Esophagus squamous epithelium (tissue), 4 donors: ENCODE measurements at regions not wholly inside any gene's neighbourhood (a gene's known extent, or its start where the extent isn't known, plus 50 kb on each side); places are given as distances from the start of the nearest gene placed in this dataset.

Experiments
- POLR2A ChIP-seq, 4 donors: fragments of 450-650 bp; IDR thresholded peaks; one replicate each; pipeline ENCODE4 v1.6.1; 2017; ENCODE audit warnings: antibody characterized with exemption in 4 of 4, mild to moderate bottlenecking in 4 of 4, moderate library complexity in 3 of 4
- TF ChIP-seq, protein P1 (sequence below), 6 experiments: fragments of 450-650 bp in 4 of 6; fragments of 200-600 bp in 2 of 6; sonication (generic) in 2 of 6; IDR thresholded peaks; one replicate each; pipeline ENCODE4 v1.5.1; 2016 to 2019; ENCODE audit warnings: antibody characterized with exemption in 6 of 6, mild to moderate bottlenecking in 4 of 6, moderate library complexity in 4 of 6

DNA sequence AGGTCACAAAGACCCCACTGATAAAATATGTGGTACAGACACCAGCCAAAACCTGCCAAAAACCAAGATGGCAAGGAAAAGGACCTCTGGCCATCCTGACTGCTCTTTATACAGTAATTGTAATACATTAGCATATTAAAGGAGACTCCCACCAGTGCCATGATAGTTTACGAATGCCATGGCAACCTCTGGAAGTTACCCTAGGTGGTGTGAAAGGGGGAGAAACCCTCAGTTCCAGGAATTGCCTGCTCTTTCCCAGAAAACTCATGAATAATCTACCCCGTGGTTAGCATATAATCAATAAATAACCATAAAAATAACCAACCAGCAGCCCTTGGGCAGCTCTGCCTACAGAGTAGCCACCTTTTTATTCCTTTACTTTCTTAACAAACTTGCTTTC, 129.8 kb upstream of the EPB41L3 start:
- TF ChIP-seq, protein P1, sequence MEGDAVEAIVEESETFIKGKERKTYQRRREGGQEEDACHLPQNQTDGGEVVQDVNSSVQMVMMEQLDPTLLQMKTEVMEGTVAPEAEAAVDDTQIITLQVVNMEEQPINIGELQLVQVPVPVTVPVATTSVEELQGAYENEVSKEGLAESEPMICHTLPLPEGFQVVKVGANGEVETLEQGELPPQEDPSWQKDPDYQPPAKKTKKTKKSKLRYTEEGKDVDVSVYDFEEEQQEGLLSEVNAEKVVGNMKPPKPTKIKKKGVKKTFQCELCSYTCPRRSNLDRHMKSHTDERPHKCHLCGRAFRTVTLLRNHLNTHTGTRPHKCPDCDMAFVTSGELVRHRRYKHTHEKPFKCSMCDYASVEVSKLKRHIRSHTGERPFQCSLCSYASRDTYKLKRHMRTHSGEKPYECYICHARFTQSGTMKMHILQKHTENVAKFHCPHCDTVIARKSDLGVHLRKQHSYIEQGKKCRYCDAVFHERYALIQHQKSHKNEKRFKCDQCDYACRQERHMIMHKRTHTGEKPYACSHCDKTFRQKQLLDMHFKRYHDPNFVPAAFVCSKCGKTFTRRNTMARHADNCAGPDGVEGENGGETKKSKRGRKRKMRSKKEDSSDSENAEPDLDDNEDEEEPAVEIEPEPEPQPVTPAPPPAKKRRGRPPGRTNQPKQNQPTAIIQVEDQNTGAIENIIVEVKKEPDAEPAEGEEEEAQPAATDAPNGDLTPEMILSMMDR (IDR thresholded peaks at IDR 0.05) = no peak
- no peak for TF ChIP-seq POLR2A (IDR thresholded peaks at IDR 0.05)
